K562 (cell line): ENCODE measurements at regions not wholly inside any gene's neighbourhood (a gene's known extent, or its start where the extent isn't known, plus 50 kb on each side); places are given as distances from the start of the nearest gene placed in this dataset.

ENCODE experiments used
- ATAC-seq: fragments of 200-7000 bp; cut with Tn5 transposase; 3 replicates; pipeline ENCODE4 v1.9.1; 2020; ENCODE audit warnings: moderate library complexity
- BruUV-seq: library from RNA; stranded (reverse); fragments of 400-500 nt; replicated peaks from 2 replicates; lab custom pipeline; 2021; lab: Mats Ljungman, UMichigan
- CTCF ChIA-PET: fragments of 300-600 bp; formaldehyde crosslinking; extraction: SDS; loops from one replicate; lab custom pipeline; 2021; ENCODE audit warnings: low intra/inter-chr PET ratio; lab: Yijun Ruan, JAX
- POLR2A ChIA-PET: fragments of 300-600, 350-650 bp; sonication (Branson Sonifier 250); formaldehyde crosslinking; extraction: SDS; loops from one replicate; lab custom pipeline; 2021; ENCODE audit warnings: antibody characterized with exemption, inconsistent platforms; lab: Yijun Ruan, JAX
- DNase-seq, 4 experiments: peaks; one replicate each; pipeline versions ENCODE4 v3.0.0 to v3.0.0-alpha.2; 2011 to 2018; ENCODE audit warnings: low spot score in 3 of 4, mixed read lengths in 3 of 4; ENCODE audit errors: extremely low read depth in 1 of 4
- FAIRE-seq: peaks from 2 replicates; lab custom pipeline; 2011; peaks lifted over from hg19 to GRCh38; lab: Jason Lieb, UNC
- H2AFZ ChIP-seq: 2 replicates; pipeline ENCODE4 v1.6.0; 2011; ENCODE audit warnings: low read depth, low read length, control low read depth, inconsistent platforms
- H3K27ac ChIP-seq: fragments of 200-600 bp; 3 replicates; pipeline ENCODE4 v1.8.0; 2011; ENCODE audit warnings: low read depth, mild to moderate bottlenecking, control low read depth, inconsistent platforms, low read length, moderate library complexity, mixed read lengths; ENCODE audit errors: extremely low read depth
- H3K27me3 ChIP-seq, 2 experiments: fragments of 300-600 bp in 1 of 2; 2 replicates in 1 of 2; 3 replicates in 1 of 2; pipeline versions ENCODE4 v1.6.0 to v1.8.0; 2011; ENCODE audit warnings: inconsistent platforms in 2 of 2, low read length in 2 of 2, mild to moderate bottlenecking in 1 of 2, mixed read lengths in 1 of 2, moderate library complexity in 1 of 2; ENCODE audit not compliant: control insufficient read depth in 2 of 2, insufficient read depth in 2 of 2
- H3K36me3 ChIP-seq: fragments of 300-600 bp; 3 replicates; pipeline ENCODE4 v1.8.0; 2011; ENCODE audit warnings: mild to moderate bottlenecking, low read length, inconsistent platforms; ENCODE audit not compliant: control insufficient read depth, insufficient read depth
- H3K4me1 ChIP-seq, 2 experiments: fragments of 200-600 bp in 1 of 2; replicated peaks in 1 of 2; 2 replicates in 1 of 2; 3 replicates in 1 of 2; pipeline versions ENCODE4 v1.5.1 to v1.8.0; 2011; ENCODE audit warnings: inconsistent platforms in 2 of 2, low read length in 2 of 2, mild to moderate bottlenecking in 1 of 2, mixed read lengths in 1 of 2, moderate library complexity in 1 of 2; ENCODE audit not compliant: control insufficient read depth in 2 of 2, insufficient read depth in 2 of 2
- H3K4me2 ChIP-seq: 2 replicates; pipeline ENCODE4 v1.6.1; 2011; ENCODE audit warnings: low read length, control low read depth, inconsistent platforms, mixed read lengths; ENCODE audit not compliant: insufficient read depth
- H3K4me3 ChIP-seq: fragments of 200-600 bp; sonication (generic), shearing (Covaris generic); 2 replicates; pipeline ENCODE4 v1.5.1; 2016; ENCODE audit warnings: control low read depth, inconsistent platforms
- H3K79me2 ChIP-seq: fragments of 200-600 bp; 3 replicates; pipeline ENCODE4 v1.8.0; 2011; ENCODE audit warnings: low read length, inconsistent platforms; ENCODE audit not compliant: control insufficient read depth, insufficient read depth
- H3K9ac ChIP-seq, 2 experiments: 2 replicates each; pipeline versions ENCODE4 v1.6.0 to v1.6.1; 2011; ENCODE audit warnings: low read depth in 2 of 2, low read length in 2 of 2, control low read depth in 1 of 2, inconsistent platforms in 1 of 2, mild to moderate bottlenecking in 1 of 2, mixed read lengths in 1 of 2; ENCODE audit not compliant: insufficient read depth in 1 of 2
- H3K9me1 ChIP-seq: one replicate; pipeline ENCODE4 v1.6.0; 2011; ENCODE audit warnings: inconsistent platforms, mild to moderate bottlenecking, low read length, moderate library complexity; ENCODE audit not compliant: control insufficient read depth, insufficient read depth
- H3K9me3 ChIP-seq: replicated peaks from 2 replicates; pipeline ENCODE4 v1.5.1; 2011; ENCODE audit warnings: low read depth, low read length, inconsistent platforms; ENCODE audit not compliant: control insufficient read depth, insufficient read depth
- H4K20me1 ChIP-seq: replicated peaks from 2 replicates; pipeline ENCODE4 v1.6.1; 2011; ENCODE audit warnings: low read length, inconsistent platforms, mixed read lengths; ENCODE audit not compliant: control insufficient read depth, insufficient read depth
- CHD1 ChIP-seq: fragments of 200-600 bp; sonication (generic); IDR thresholded peaks from one replicate; pipeline ENCODE4 v1.6.1; 2012; ENCODE audit warnings: mild to moderate bottlenecking, moderate library complexity, low read length, inconsistent platforms
- MAFK ChIP-seq: IDR thresholded peaks from 2 replicates; pipeline ENCODE4 v1.6.1; 2011; ENCODE audit warnings: low read length, improper control_type of control experiment
- SAP30 ChIP-seq: fragments of 200-600 bp; sonication (generic); IDR thresholded peaks from 2 replicates; pipeline ENCODE4 v1.6.1; 2012; ENCODE audit warnings: borderline replicate concordance, low read depth, mild to moderate bottlenecking, moderate library complexity, low read length, control low read depth, inconsistent platforms; ENCODE audit not compliant: insufficient read depth, poor library complexity, severe bottlenecking
- WGBS: fragments of 100-300 bp; shearing (Covaris generic); methylation state at CpG from one replicate; pipeline ENCODE4 v1.1.6; 2016; ENCODE audit warnings: low coverage, mixed read lengths; ENCODE audit not compliant: insufficient coverage; ENCODE audit errors: missing lambda C conversion rate; 5-methylcytosine and 5-hydroxymethylcytosine counted together
- in situ Hi-C: fragments of 300-500 bp; cut with MboI; formaldehyde crosslinking; loops from 4 replicates; pipeline ENCODE4 v1.15.0; 2018; ENCODE audit warnings: inconsistent platforms, mixed read lengths
- intact Hi-C: fragments of 100-400 bp; cut with micrococcal nuclease; formaldehyde crosslinking; loops from 2 replicates; pipeline ENCODE4 v1.14.2; 2022

DNA sequence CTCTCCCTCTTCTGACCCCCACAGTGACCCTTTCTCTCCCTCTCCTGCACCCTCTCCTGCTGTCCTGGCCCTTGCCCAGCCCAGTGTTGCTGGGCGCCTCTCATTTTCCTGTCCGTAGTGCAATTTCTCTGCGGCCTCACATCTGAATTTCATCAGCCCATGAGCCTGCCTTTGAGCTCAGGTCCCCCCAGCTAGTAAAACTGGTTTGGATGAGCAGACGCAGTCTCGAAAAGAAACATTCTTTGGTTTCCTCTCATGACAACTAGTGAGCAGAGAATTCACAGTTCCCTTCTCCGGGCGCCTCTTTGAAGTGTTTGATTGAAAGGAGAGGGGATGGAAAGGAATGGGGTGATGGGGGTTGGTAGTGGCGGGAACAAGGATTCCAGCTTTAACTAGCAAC is 126.0 kb upstream of the CADM1 start:
- in situ Hi-C loops, result no loop called here
- no peaks in the 10 kb centered on the region for H3K36me3 ChIP-seq
- no TSS peak for BruUV-seq
- no peaks in the 10 kb centered on the region for H3K79me2 ChIP-seq
- H3K9me1 ChIP-seq, result no peaks in the 10 kb centered on the region
- intact Hi-C loops, result no loop called here
- no peak overlapping the region for H3K4me3 ChIP-seq
- no peaks in the 10 kb centered on the region for H4K20me1 ChIP-seq
- ATAC-seq, result no peak
- peaks cover 0 to 11% of the 10 kb centered on the region in 2 experiments; a peak in 2 of 5 replicates for H3K27me3 ChIP-seq
- TF ChIP-seq SAP30 (no peak), CHD1 (no peak)
- ChIA-PET POLR2A (interaction anchor here (0.6 kb wide), 1 partner anchor 10 kb away, joined by 3 read pairs; no protein-coding TSS in a partner anchor), CTCF (no interaction called here)
- H3K9ac ChIP-seq, result no peak overlapping the region
- H3K4me2 ChIP-seq, result no peak overlapping the region
- no peaks in the 10 kb centered on the region; a peak in 1 of 5 replicates for H3K4me1 ChIP-seq
- no peaks in the 10 kb centered on the region for H3K9me3 ChIP-seq
- 0% methylated on average over 6 of the region's 8 CpGs for WGBS
- no peak for DNase-seq
- FAIRE-seq, result no peak
- no peak overlapping the region for H3K27ac ChIP-seq
- H2AFZ ChIP-seq, result no peak overlapping the region

DNA sequence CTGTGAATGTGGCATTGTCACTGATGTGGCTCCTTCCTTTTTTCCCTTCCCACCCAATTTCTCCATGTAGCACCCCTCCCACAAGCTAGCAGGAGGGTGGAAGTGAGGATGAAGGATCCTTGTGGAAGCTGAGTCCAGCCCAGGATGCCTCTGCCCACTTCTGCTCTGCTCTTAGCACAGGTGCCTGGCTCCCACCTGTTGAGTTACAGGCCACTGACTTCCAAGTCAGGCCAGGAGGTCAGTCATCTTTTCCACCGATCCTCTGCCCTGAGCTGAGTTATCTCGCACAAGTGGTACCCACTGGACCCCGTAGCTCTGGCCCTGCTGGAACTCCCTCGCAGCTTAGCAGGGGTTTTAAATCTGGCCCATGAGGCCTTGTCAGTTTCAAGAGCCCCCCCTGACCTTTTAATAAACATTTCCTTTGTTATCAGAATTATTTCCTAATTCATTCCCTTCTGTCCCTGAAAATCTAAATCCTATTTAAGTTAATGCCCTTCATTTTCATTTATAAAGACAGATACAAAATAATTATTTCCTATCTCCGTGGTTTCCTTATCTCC is 125.3 kb upstream of the CADM1 start:
- POLR2A ChIA-PET, result interaction anchor here (0.6 kb wide), 1 partner anchor 150 kb away, joined by 3 read pairs; no protein-coding TSS in a partner anchor
- H3K27me3 ChIP-seq, result peaks cover 0 to 11% of the 10 kb centered on the region in 2 experiments; a peak in 2 of 5 replicates
- no TSS peak for BruUV-seq
- H3K9me3 ChIP-seq, result no peaks in the 10 kb centered on the region
- H3K4me1 ChIP-seq, result no peaks in the 10 kb centered on the region; a peak in 1 of 5 replicates
- no peak overlapping the region for H3K27ac ChIP-seq
- no peak for DNase-seq
- no peak overlapping the region for H2AFZ ChIP-seq
- H3K4me2 ChIP-seq, result no peak overlapping the region
- H3K9ac ChIP-seq, result no peak overlapping the region
- intact Hi-C loops (no loop called here), in situ Hi-C loops (no loop called here)
- no peak overlapping the region for H3K4me3 ChIP-seq
- TF ChIP-seq MAFK, result no peak
- no peaks in the 10 kb centered on the region for H3K9me1 ChIP-seq
- no peak for ATAC-seq
- 1% methylated on average over 5 of the region's 5 CpGs for WGBS
- no peaks in the 10 kb centered on the region for H4K20me1 ChIP-seq
- CTCF ChIA-PET, result no interaction called here
- no peaks in the 10 kb centered on the region for H3K79me2 ChIP-seq
- no peaks in the 10 kb centered on the region for H3K36me3 ChIP-seq
- no peak for FAIRE-seq
